ENCODE measurements at regions not wholly inside any gene's neighbourhood (a gene's known extent, or its start where the extent isn't known, plus 50 kb on each side); places are given as distances from the start of the nearest gene placed in this dataset.

- TF ChIP-seq CTCF (conservative IDR thresholded peaks at IDR 0.05): no peak
- no peak for TF ChIP-seq EZH2 (IDR thresholded peaks at IDR 0.05; ENCODE audit: low read depth)
Measured at GRCh38 chr2:181320638-181321037, 136.5 kb upstream of the ITGA4 start.
